Lower leg skin (tissue), 4 donors: ENCODE measurements at regions not wholly inside any gene's neighbourhood (a gene's known extent, or its start where the extent isn't known, plus 50 kb on each side); places are given as distances from the start of the nearest gene placed in this dataset.

Source experiments
- DNase-seq, 2 donors: peaks; one replicate each; pipeline ENCODE4 v3.0.0-alpha.2; 2019; ENCODE audit warnings: low spot score in 2 of 2
- H3K4me3 ChIP-seq: fragments of 200-600 bp; sonication (generic); 2 replicates; pipeline ENCODE4 v1.5.1; 2017; ENCODE audit warnings: mild to moderate bottlenecking, low read depth; ENCODE audit not compliant: poor library complexity, severe bottlenecking
- CTCF ChIP-seq, 3 donors: fragments of 450-650 bp; IDR thresholded peaks; one replicate each; pipeline ENCODE4 v1.5.1; 2016; ENCODE audit warnings: antibody characterized with exemption in 3 of 3, mild to moderate bottlenecking in 3 of 3, moderate library complexity in 2 of 3
- POLR2A ChIP-seq, 2 donors: fragments of 450-650 bp; IDR thresholded peaks; one replicate each; pipeline ENCODE4 v1.6.1; 2016 to 2017; ENCODE audit warnings: antibody characterized with exemption in 2 of 2, mild to moderate bottlenecking in 1 of 2, moderate library complexity in 1 of 2
- WGBS, 2 donors: methylation state at CpG; one replicate each; pipeline ENCODE4 v1.1.5; 2018; 5-methylcytosine and 5-hydroxymethylcytosine counted together
- intact Hi-C: fragments of 100-400 bp; cut with DNase I; formaldehyde crosslinking; loops from one replicate; pipeline ENCODE4 v1.15.0; 2023; ENCODE audit warnings: low total_unique reads

- intact Hi-C loops = no loop called here
- H3K4me3 ChIP-seq = no peak overlapping the region
- DNase-seq = no peak
- no peak for TF ChIP-seq POLR2A (IDR thresholded peaks at IDR 0.05)
- no peak for TF ChIP-seq CTCF (IDR thresholded peaks at IDR 0.05)
- WGBS, 2 donors = 62 to 75% methylated on average over 1 of the region's 1 CpG
Observed at GRCh38 chr2:182621191-182621590, 94.9 kb upstream of the DNAJC10 start.

- TF ChIP-seq POLR2A (IDR thresholded peaks at IDR 0.05) = no peak
- no peak for TF ChIP-seq CTCF (IDR thresholded peaks at IDR 0.05)
- DNase-seq = no peak
- H3K4me3 ChIP-seq = no peak overlapping the region
- intact Hi-C loops = no loop called here
Observed at GRCh38 chr2:182621810-182622209, 94.2 kb upstream of the DNAJC10 start.

GRCh38 chr2:182622231-182622630 is 93.8 kb upstream of the DNAJC10 start:
- no peak overlapping the region for H3K4me3 ChIP-seq
- no peak for DNase-seq
- intact Hi-C loops = no loop called here
- WGBS, 2 donors = 83 to 84% methylated on average over 2 of the region's 2 CpGs
- TF ChIP-seq POLR2A (IDR thresholded peaks at IDR 0.05) = no peak

GRCh38 chr2:182625814-182626213 is 90.2 kb upstream of the DNAJC10 start:
- no peak for TF ChIP-seq CTCF (IDR thresholded peaks at IDR 0.05)
- no peak for DNase-seq
- H3K4me3 ChIP-seq = no peak overlapping the region
- intact Hi-C loops = no loop called here
- WGBS, 2 donors = 37 to 46% methylated on average over 1 of the region's 1 CpG

GRCh38 chr2:182628916-182629315 is 87.1 kb upstream of the DNAJC10 start:
- WGBS, 2 donors = 36 to 52% methylated on average over 3 of the region's 3 CpGs
- TF ChIP-seq POLR2A (IDR thresholded peaks at IDR 0.05) (no peak), CTCF (IDR thresholded peaks at IDR 0.05) (no peak)
- intact Hi-C loops = no loop called here
- no peak for DNase-seq
- H3K4me3 ChIP-seq = no peak overlapping the region

GRCh38 chr2:182630207-182630606 is 85.8 kb upstream of the DNAJC10 start:
- intact Hi-C loops = no loop called here
- H3K4me3 ChIP-seq = no peak overlapping the region
- DNase-seq = no peak
- no peak for TF ChIP-seq CTCF (IDR thresholded peaks at IDR 0.05)
- TF ChIP-seq POLR2A (IDR thresholded peaks at IDR 0.05) = no peak
- 82 to 90% methylated on average over 1 of the region's 1 CpG for WGBS, 2 donors
